H1 (cell line): ENCODE measurements at regions not wholly inside any gene's neighbourhood (a gene's known extent, or its start where the extent isn't known, plus 50 kb on each side); places are given as distances from the start of the nearest gene placed in this dataset.
A peak's percentile ranks its signal among the peaks of the same experiment; 100 is the strongest.

Source experiments
- CTCF ChIA-PET: fragments of 300-600 bp; sonication (Branson Sonifier 250); formaldehyde crosslinking; loops from one replicate; lab custom pipeline; 2021; ENCODE audit not compliant: partially characterized antibody; lab: Charles Lee
- POLR2A ChIA-PET: fragments of 300-600 bp; sonication (Branson Sonifier 250); formaldehyde crosslinking; loops from one replicate; lab custom pipeline; 2021; ENCODE audit warnings: inconsistent platforms; ENCODE audit not compliant: partially characterized antibody; lab: Charles Lee
- DNase-seq, 2 experiments: peaks; one replicate each; pipeline versions ENCODE4 v3.0.0 to v3.0.0-alpha.2; 2010 to 2022; ENCODE audit warnings: low spot score in 2 of 2, low read depth in 1 of 2, mixed read lengths in 1 of 2
- FAIRE-seq: peaks from 2 replicates; lab custom pipeline; 2011; peaks lifted over from hg19 to GRCh38; lab: Jason Lieb, UNC
- H2AFZ ChIP-seq: 2 replicates; pipeline ENCODE4 v1.8.1; 2012; ENCODE audit warnings: low read length, inconsistent platforms
- H2AK5ac ChIP-seq: 2 replicates; pipeline ENCODE4 v1.6.1; 2013; ENCODE audit warnings: low read depth, low read length
- H2BK120ac ChIP-seq: replicated peaks from 2 replicates; pipeline ENCODE3; 2013; ENCODE audit warnings: low read depth, low read length, inconsistent platforms
- H2BK12ac ChIP-seq: 2 replicates; pipeline ENCODE4 v1.6.1; 2013; ENCODE audit warnings: low read depth, low read length
- H2BK15ac ChIP-seq: 2 replicates; pipeline ENCODE4 v1.6.1; 2013; ENCODE audit warnings: low read length
- H2BK20ac ChIP-seq: 2 replicates; pipeline ENCODE4 v1.6.1; 2013; ENCODE audit warnings: low read length
- H2BK5ac ChIP-seq: 2 replicates; pipeline ENCODE4 v1.6.1; 2013; ENCODE audit warnings: low read depth, low read length
- H3K14ac ChIP-seq: 2 replicates; pipeline ENCODE4 v1.6.1; 2013; ENCODE audit warnings: inconsistent platforms; ENCODE audit not compliant: insufficient read length
- H3K18ac ChIP-seq: 2 replicates; pipeline ENCODE4 v1.6.1; 2013; ENCODE audit warnings: low read length; ENCODE audit errors: extremely low read depth
- H3K23ac ChIP-seq: 2 replicates; pipeline ENCODE4 v1.6.1; 2013; ENCODE audit warnings: inconsistent platforms; ENCODE audit not compliant: insufficient read length
- H3K23me2 ChIP-seq: 2 replicates; pipeline ENCODE4 v1.6.1; 2013; ENCODE audit warnings: low read depth, low read length
- H3K27ac ChIP-seq: 2 replicates; pipeline ENCODE4 v1.6.1; 2011; ENCODE audit warnings: low read depth, low read length, inconsistent platforms
- H3K27me3 ChIP-seq, 4 experiments: replicated peaks in 1 of 4; 1 replicate in 1 of 4; 2 replicates in 3 of 4; pipeline versions ENCODE4 v1.6.1 to v1.8.1; 2011 to 2013; ENCODE audit warnings: low read length in 3 of 4, mild to moderate bottlenecking in 3 of 4, inconsistent platforms in 2 of 4, mixed read lengths in 2 of 4, moderate library complexity in 1 of 4; ENCODE audit not compliant: control insufficient read depth in 3 of 4, insufficient read depth in 3 of 4; ENCODE audit errors: extremely low read depth in 1 of 4
- H3K36me3 ChIP-seq, 4 experiments: 2 replicates each; pipeline versions ENCODE4 v1.6.1 to v1.8.1; 2011 to 2013; ENCODE audit warnings: mild to moderate bottlenecking in 4 of 4, low read length in 3 of 4, moderate library complexity in 2 of 4, control low read depth in 1 of 4, inconsistent platforms in 1 of 4; ENCODE audit not compliant: insufficient read depth in 4 of 4, control insufficient read depth in 2 of 4
- H3K4ac ChIP-seq: replicated peaks from 2 replicates; pipeline ENCODE3; 2013; ENCODE audit warnings: low read length, low read depth, mixed read lengths, inconsistent platforms; ENCODE audit not compliant: insufficient read length
- H3K4me1 ChIP-seq, 4 experiments: replicated peaks in 1 of 4; 1 replicate in 1 of 4; 2 replicates in 3 of 4; pipeline versions ENCODE4 v1.6.1 to v1.8.1; 2011 to 2013; ENCODE audit warnings: low read length in 3 of 4, inconsistent platforms in 2 of 4, mixed read lengths in 1 of 4; ENCODE audit not compliant: insufficient read depth in 4 of 4, control insufficient read depth in 3 of 4
- H3K4me2 ChIP-seq, 2 experiments: 2 replicates each; pipeline versions ENCODE4 v1.6.1 to v1.8.1; 2011 to 2013; ENCODE audit warnings: low read depth in 2 of 2, low read length in 2 of 2, control low read depth in 1 of 2, inconsistent platforms in 1 of 2, mild to moderate bottlenecking in 1 of 2; ENCODE audit not compliant: insufficient read depth in 1 of 2
- H3K4me3 ChIP-seq, 4 experiments: fragments of 200-600, 300-600 bp in 1 of 4; sonication (generic), shearing (Covaris generic), sonication (Bioruptor Twin) in 1 of 4; 2 replicates each; pipeline versions ENCODE4 v1.5.1 to v1.8.1; 2011 to 2016; ENCODE audit warnings: low read length in 4 of 4, low read depth in 3 of 4, control low read depth in 2 of 4, inconsistent platforms in 2 of 4, mild to moderate bottlenecking in 2 of 4, mixed read lengths in 1 of 4, moderate library complexity in 1 of 4; ENCODE audit not compliant: insufficient read depth in 2 of 4; ENCODE audit errors: extremely low read depth in 1 of 4
- H3K56ac ChIP-seq: replicated peaks from 2 replicates; pipeline ENCODE3; 2013; ENCODE audit warnings: low read depth, mild to moderate bottlenecking, mixed read lengths, low read length, inconsistent platforms; ENCODE audit not compliant: insufficient read length
- H3K79me1 ChIP-seq: 2 replicates; pipeline ENCODE4 v1.6.1; 2013; ENCODE audit warnings: low read depth, low read length, control low read depth
- H3K79me2 ChIP-seq, 2 experiments: 2 replicates each; pipeline versions ENCODE4 v1.6.1 to v1.8.1; 2012 to 2013; ENCODE audit warnings: low read length in 2 of 2, mild to moderate bottlenecking in 2 of 2, inconsistent platforms in 1 of 2; ENCODE audit not compliant: insufficient read depth in 2 of 2, control insufficient read depth in 1 of 2
- H3K9ac ChIP-seq, 4 experiments: replicated peaks in 1 of 4; 1 replicate in 1 of 4; 2 replicates in 3 of 4; pipeline versions ENCODE4 v1.6.1 to v1.8.1; 2011 to 2013; ENCODE audit warnings: low read depth in 3 of 4, low read length in 3 of 4, control low read depth in 2 of 4, mild to moderate bottlenecking in 2 of 4, moderate library complexity in 2 of 4, inconsistent platforms in 1 of 4; ENCODE audit errors: extremely low read depth in 1 of 4
- H3K9me3 ChIP-seq, 2 experiments: 2 replicates each; pipeline versions ENCODE4 v1.6.1 to v1.8.1; 2012 to 2013; ENCODE audit warnings: mild to moderate bottlenecking in 2 of 2, moderate library complexity in 2 of 2, control low read depth in 1 of 2, inconsistent platforms in 1 of 2, low read depth in 1 of 2, low read length in 1 of 2, mixed read lengths in 1 of 2; ENCODE audit not compliant: insufficient read depth in 2 of 2
- H4K20me1 ChIP-seq, 2 experiments: replicated peaks in 1 of 2; 2 replicates each; pipeline versions ENCODE3 to v1.8.1; 2011 to 2013; ENCODE audit warnings: inconsistent platforms in 2 of 2, low read length in 2 of 2, mild to moderate bottlenecking in 1 of 2; ENCODE audit not compliant: insufficient read depth in 2 of 2, control insufficient read depth in 1 of 2
- H4K5ac ChIP-seq: 2 replicates; pipeline ENCODE4 v1.6.1; 2013; ENCODE audit warnings: low read length, low read depth, mixed read lengths, inconsistent platforms; ENCODE audit not compliant: insufficient read length
- H4K8ac ChIP-seq: 2 replicates; pipeline ENCODE4 v1.8.0; 2013; ENCODE audit warnings: mild to moderate bottlenecking, moderate library complexity, low read length, inconsistent platforms; ENCODE audit not compliant: insufficient read depth; ENCODE audit errors: extremely low read depth
- H4K91ac ChIP-seq: replicated peaks from 2 replicates; pipeline ENCODE3; 2013; ENCODE audit warnings: low read length, mixed read lengths, inconsistent platforms; ENCODE audit not compliant: insufficient read length
- CHD1 ChIP-seq: IDR thresholded peaks from 2 replicates; pipeline ENCODE4 v1.6.1; 2012; ENCODE audit warnings: low read depth, low read length, improper control_type of control experiment
- KDM1A ChIP-seq: fragments of 200-600, 300-600 bp; sonication (generic); IDR thresholded peaks from 2 replicates; pipeline ENCODE4 v1.7.1; 2016; ENCODE audit warnings: mild to moderate bottlenecking, low read length, borderline replicate concordance
- MAX ChIP-seq: IDR thresholded peaks from 2 replicates; pipeline ENCODE4 v1.6.1; 2012; ENCODE audit warnings: inconsistent platforms
- NANOG ChIP-seq: IDR thresholded peaks from 2 replicates; pipeline ENCODE4 v1.6.1; 2011; ENCODE audit warnings: low read length, low read depth, mild to moderate bottlenecking, inconsistent platforms; ENCODE audit not compliant: insufficient read depth, poor library complexity, severe bottlenecking
- POLR2AphosphoS5 ChIP-seq: IDR thresholded peaks from 2 replicates; pipeline ENCODE4 v1.6.1; 2011; ENCODE audit warnings: low read depth, low read length
- RBBP5 ChIP-seq: IDR thresholded peaks from 2 replicates; pipeline ENCODE4 v1.7.1; 2012; ENCODE audit warnings: low read depth, mild to moderate bottlenecking, inconsistent platforms, low read length, moderate library complexity, borderline replicate concordance
- RXRA ChIP-seq: IDR thresholded peaks from 2 replicates; pipeline ENCODE4 v1.6.1; 2011; ENCODE audit warnings: low read depth, mild to moderate bottlenecking, low read length, moderate library complexity; ENCODE audit not compliant: insufficient read depth
- SIX5 ChIP-seq: IDR thresholded peaks from 2 replicates; pipeline ENCODE4 v1.6.1; 2011; ENCODE audit warnings: mild to moderate bottlenecking, low read depth, low read length
- YY1 ChIP-seq: IDR thresholded peaks from 2 replicates; pipeline ENCODE4 v1.6.1; 2011; ENCODE audit warnings: low read depth, mild to moderate bottlenecking, low read length
- WGBS, 2 experiments: shearing (Covaris generic) in 1 of 2; methylation state at CpG; one replicate each; pipeline versions ENCODE4 v1.1.6 to v1.1.7; 2013 to 2015; ENCODE audit warnings: low lambda C conversion rate in 2 of 2, mixed read lengths in 2 of 2, inconsistent platforms in 1 of 2, low coverage in 1 of 2, missing lambda C conversion rate in 1 of 2; ENCODE audit not compliant: insufficient replicate concordance in 2 of 2, insufficient coverage in 1 of 2, insufficient read length in 1 of 2; ENCODE audit errors: extremely low coverage in 1 of 2, missing lambda C conversion rate in 1 of 2; 5-methylcytosine and 5-hydroxymethylcytosine counted together

DNA sequence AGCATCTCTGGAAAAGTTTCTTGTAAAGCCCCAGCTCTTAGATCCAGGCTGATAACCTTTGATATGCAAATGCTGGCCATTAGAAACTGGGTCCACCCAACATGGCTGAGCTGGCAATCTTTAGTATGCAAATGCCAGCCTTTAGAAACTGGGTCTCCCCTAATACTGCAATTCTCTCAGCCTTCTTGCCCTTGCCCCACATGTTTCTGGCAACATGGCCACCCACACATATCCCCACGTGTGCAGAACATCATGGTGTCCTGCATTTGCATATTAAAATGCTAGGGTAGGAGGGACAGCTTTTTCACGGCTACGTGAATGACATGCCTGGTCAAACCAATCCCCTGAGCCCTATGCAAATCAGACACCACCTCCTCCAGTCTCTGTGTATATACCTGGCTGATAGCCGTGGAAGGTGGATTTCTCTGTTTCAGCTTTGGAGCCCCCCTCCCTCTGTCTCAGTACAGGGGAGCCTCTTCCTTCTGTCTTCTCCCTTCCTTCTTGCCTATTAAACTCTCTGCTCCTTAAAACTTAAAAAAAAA lies 344.0 kb upstream of the NWD2 start:
- WGBS, 2 experiments: 74% methylated on average over 4 of the region's 4 CpGs; no CpG with 5 or more reads in 1 of the 2 experiments

More for the DNA sequence above, 344.0 kb upstream of the NWD2 start:
- no peak overlapping the region for H3K9ac ChIP-seq
- no peak for TF ChIP-seq RBBP5
- peak; percentile 54; the same call in 1 of the 2 replicates for TF ChIP-seq YY1
- TF ChIP-seq CHD1: no peak
- no peak for TF ChIP-seq SIX5
- TF ChIP-seq NANOG: no peak
- TF ChIP-seq POLR2AphosphoS5: no peak
- TF ChIP-seq RXRA: no peak
- peak; percentile 58; the same call in 1 of the 2 replicates for TF ChIP-seq MAX
- no peak for TF ChIP-seq KDM1A
- no peak overlapping the region for H3K4ac ChIP-seq
- peaks cover 0 to 3% (median 0%) of the 10 kb centered on the region in 4 experiments; a peak in 1 of 7 replicates for H3K4me1 ChIP-seq
- FAIRE-seq (peak; percentile 45), DNase-seq (peak in 1 of 2 experiments; percentile 7)
- no peak overlapping the region for H2BK5ac ChIP-seq
- no peak overlapping the region for H4K5ac ChIP-seq
- H4K20me1 ChIP-seq: no peaks in the 10 kb centered on the region
- no peak overlapping the region for H3K56ac ChIP-seq
- H3K79me2 ChIP-seq: no peaks in the 10 kb centered on the region
- no peak overlapping the region for H3K14ac ChIP-seq
- H2BK20ac ChIP-seq: no peak overlapping the region
- H3K4me3 ChIP-seq: no peak overlapping the region
- CTCF ChIA-PET: interaction anchor here (0.5 to 0.7 kb wide), 2 partner anchors 58 to 115 kb away, joined by 4 read pairs; no protein-coding TSS in a partner anchor
- POLR2A ChIA-PET: no interaction called here
- H3K23ac ChIP-seq: no peak overlapping the region
- no peak overlapping the region for H4K8ac ChIP-seq
- no peaks in the 10 kb centered on the region for H3K9me3 ChIP-seq
- H3K27ac ChIP-seq: no peak overlapping the region
- no peaks in the 10 kb centered on the region for H3K36me3 ChIP-seq
- no peak overlapping the region; the same call in 1 of the 2 replicates for H3K18ac ChIP-seq
- H2BK120ac ChIP-seq: no peak overlapping the region
- no peak overlapping the region; a peak in 1 of 4 replicates for H3K4me2 ChIP-seq
- no peak overlapping the region for H2BK15ac ChIP-seq
- no peak overlapping the region for H2BK12ac ChIP-seq
- no peaks in the 10 kb centered on the region for H3K23me2 ChIP-seq
- no peaks in the 10 kb centered on the region for H3K27me3 ChIP-seq
- no peak overlapping the region for H2AFZ ChIP-seq
- no peaks in the 10 kb centered on the region for H3K79me1 ChIP-seq
- no peak overlapping the region for H2AK5ac ChIP-seq
- H4K91ac ChIP-seq: no peak overlapping the region
